ENCODE measurements at regions not wholly inside any gene's neighbourhood (a gene's known extent, or its start where the extent isn't known, plus 50 kb on each side); places are given as distances from the start of the nearest gene placed in this dataset.

- no peak for TF ChIP-seq CHD7 (IDR thresholded peaks at IDR 0.05; ENCODE audit: insufficient replicate concordance, low read length)
- TF ChIP-seq KDM1A (IDR thresholded peaks at IDR 0.05; ENCODE audit: borderline replicate concordance, low read length), result no peak
- TF ChIP-seq GABPA (IDR thresholded peaks at IDR 0.05; ENCODE audit: borderline replicate concordance, insufficient read depth, low read length), result no peak
- no peak for TF ChIP-seq BRCA1 (IDR thresholded peaks at IDR 0.05; ENCODE audit: low read depth, low read length)
- no peak for TF ChIP-seq ATF2 (IDR thresholded peaks at IDR 0.05; ENCODE audit: low read length)
- TF ChIP-seq KDM5A (IDR thresholded peaks at IDR 0.05; ENCODE audit: low read length), result no peak
These were observed 269.3 kb downstream of the PCDH7 start (continued) for GRCh38 chr4:30989508-30989907.
